ENCODE measurements at regions not wholly inside any gene's neighbourhood (a gene's known extent, or its start where the extent isn't known, plus 50 kb on each side); places are given as distances from the start of the nearest gene placed in this dataset.

- H3K9ac ChIP-seq (replicated peaks in 1 of 4; ENCODE audit: extremely low read depth in 1 of 4, low read depth in 3 of 4, low read length in 3 of 4) = no peak overlapping the region
- H2BK120ac ChIP-seq (replicated peaks; ENCODE audit: low read depth, low read length) = no peak overlapping the region
- DNase-seq (ENCODE audit: low read depth in 1 of 2, low spot score in 2 of 2) (no peak), FAIRE-seq (no peak)
- no peak overlapping the region for H2BK15ac ChIP-seq (ENCODE audit: low read length)
- no peak overlapping the region for H2AFZ ChIP-seq (ENCODE audit: low read length)
- H3K79me2 ChIP-seq (ENCODE audit: control insufficient read depth in 1 of 2, insufficient read depth in 2 of 2, low read length in 2 of 2) = no peaks in the 10 kb centered on the region
- CTCF ChIA-PET (ENCODE audit: partially characterized antibody) = interaction anchor here (1.0 to 2.2 kb wide), 4 partner anchors 10 to 34 kb away, joined by 3 to 12 read pairs (median 3); no protein-coding TSS in a partner anchor
- no peaks in the 10 kb centered on the region for H3K79me1 ChIP-seq (ENCODE audit: low read depth, low read length)
- H3K4me1 ChIP-seq (replicated peaks in 1 of 4; ENCODE audit: control insufficient read depth in 3 of 4, insufficient read depth in 4 of 4, low read length in 3 of 4) = no peaks in the 10 kb centered on the region
- no peak overlapping the region for H3K4me2 ChIP-seq (ENCODE audit: insufficient read depth in 1 of 2, low read depth in 2 of 2, low read length in 2 of 2)
- H2BK12ac ChIP-seq (ENCODE audit: low read depth, low read length) = no peak overlapping the region
- H4K8ac ChIP-seq (ENCODE audit: extremely low read depth, insufficient read depth, low read length) = no peak overlapping the region
- H3K4ac ChIP-seq (replicated peaks; ENCODE audit: insufficient read length, low read depth, low read length) = no peak overlapping the region
- H4K20me1 ChIP-seq (replicated peaks in 1 of 2; ENCODE audit: control insufficient read depth in 1 of 2, insufficient read depth in 2 of 2, low read length in 2 of 2) = no peaks in the 10 kb centered on the region
- no peak overlapping the region for H3K27ac ChIP-seq (ENCODE audit: low read depth, low read length)
- no peak overlapping the region for H3K56ac ChIP-seq (replicated peaks; ENCODE audit: insufficient read length, low read depth, low read length)
- H3K18ac ChIP-seq (ENCODE audit: extremely low read depth, low read length) = no peak overlapping the region
- no peaks in the 10 kb centered on the region for H3K36me3 ChIP-seq (ENCODE audit: control insufficient read depth in 2 of 4, insufficient read depth in 4 of 4, low read length in 3 of 4)
- no peak overlapping the region for H3K4me3 ChIP-seq (ENCODE audit: extremely low read depth in 1 of 4, insufficient read depth in 2 of 4, low read depth in 3 of 4, low read length in 4 of 4)
- no peak overlapping the region for H3K14ac ChIP-seq (ENCODE audit: insufficient read length)
- H4K91ac ChIP-seq (replicated peaks; ENCODE audit: insufficient read length, low read length) = no peak overlapping the region
- no peak overlapping the region for H2BK5ac ChIP-seq (ENCODE audit: low read depth, low read length)
- H2BK20ac ChIP-seq (ENCODE audit: low read length) = no peak overlapping the region
- H4K5ac ChIP-seq (ENCODE audit: insufficient read length, low read depth, low read length) = no peak overlapping the region
- no peak overlapping the region for H3K23ac ChIP-seq (ENCODE audit: insufficient read length)
- POLR2A ChIA-PET (ENCODE audit: partially characterized antibody) = no interaction called here
- no peaks in the 10 kb centered on the region for H3K27me3 ChIP-seq (replicated peaks in 1 of 4; ENCODE audit: control insufficient read depth in 3 of 4, extremely low read depth in 1 of 4, insufficient read depth in 3 of 4, low read length in 3 of 4)
- no peaks in the 10 kb centered on the region for H3K9me3 ChIP-seq (ENCODE audit: insufficient read depth in 2 of 2, low read depth in 1 of 2, low read length in 1 of 2)
- 92% methylated on average over 2 of the region's 2 CpGs; no CpG with 5 or more reads in 1 of the 2 experiments for WGBS, 2 experiments (ENCODE audit: extremely low coverage in 1 of 2, insufficient coverage in 1 of 2, insufficient read length in 1 of 2, insufficient replicate concordance in 2 of 2, low coverage in 1 of 2, low lambda C conversion rate in 2 of 2, missing lambda C conversion rate in 1 of 2)
- H2AK5ac ChIP-seq (ENCODE audit: low read depth, low read length) = no peak overlapping the region
- H3K23me2 ChIP-seq (ENCODE audit: low read depth, low read length) = no peaks in the 10 kb centered on the region
- no peak for TF ChIP-seq BCL11A (IDR thresholded peaks at IDR 0.05; ENCODE audit: low read depth in 2 of 2, low read length in 2 of 2)
- TF ChIP-seq CBX8 (IDR thresholded peaks at IDR 0.05; ENCODE audit: borderline replicate concordance, low read depth, low read length) = no peak
- TF ChIP-seq YY1 (IDR thresholded peaks at IDR 0.05; ENCODE audit: low read depth, low read length) = no peak
- no peak for TF ChIP-seq ZNF274 (IDR thresholded peaks at IDR 0.05; ENCODE audit: borderline replicate concordance, extremely low read depth, low read length)
- no peak for TF ChIP-seq USF2 (IDR thresholded peaks at IDR 0.05; ENCODE audit: low read length)
- TF ChIP-seq HDAC2 (IDR thresholded peaks at IDR 0.05; ENCODE audit: borderline replicate concordance in 1 of 2, low read depth in 2 of 2, low read length in 2 of 2) = no peak
- no peak for TF ChIP-seq GTF2F1 (IDR thresholded peaks at IDR 0.05; ENCODE audit: borderline replicate concordance, low read depth, low read length)
- TF ChIP-seq JUN (IDR thresholded peaks at IDR 0.05; ENCODE audit: low read depth, low read length) = no peak
- no peak for TF ChIP-seq EP300 (IDR thresholded peaks at IDR 0.05; ENCODE audit: borderline replicate concordance in 1 of 2, low read depth in 2 of 2, low read length in 2 of 2)
- TF ChIP-seq SP1 (IDR thresholded peaks at IDR 0.05; ENCODE audit: low read depth, low read length) = no peak
- no peak for TF ChIP-seq KDM1A (IDR thresholded peaks at IDR 0.05; ENCODE audit: borderline replicate concordance, low read length)
- no peak for TF ChIP-seq CTBP2 (IDR thresholded peaks at IDR 0.05; ENCODE audit: borderline replicate concordance, insufficient read depth, insufficient read length, low read length)
- no peak for TF ChIP-seq POLR2AphosphoS5 (IDR thresholded peaks at IDR 0.05; ENCODE audit: low read depth, low read length)
- no peak for TF ChIP-seq PHF8 (conservative IDR thresholded peaks at IDR 0.05; ENCODE audit: low read depth, low read length)
Measured at GRCh38 chr2:18106841-18107240, 228.4 kb downstream of the KCNS3 start.
